HG03442 (cell line): ENCODE measurements at regions not wholly inside any gene's neighbourhood (a gene's known extent, or its start where the extent isn't known, plus 50 kb on each side); places are given as distances from the start of the nearest gene placed in this dataset.
"Not testable (repeated sequence)": the region's sequence is repeated elsewhere in the genome, so short reads cannot be mapped to it uniquely, and the experiment has no call there.

Source experiments
- ATAC-seq: cut with Tn5 transposase; IDR thresholded peaks from one replicate; pipeline ENCODE4 v1.9.1; 2021; ENCODE audit warnings: mild to moderate bottlenecking, moderate library complexity; ENCODE audit not compliant: unreplicated experiment

DNA sequence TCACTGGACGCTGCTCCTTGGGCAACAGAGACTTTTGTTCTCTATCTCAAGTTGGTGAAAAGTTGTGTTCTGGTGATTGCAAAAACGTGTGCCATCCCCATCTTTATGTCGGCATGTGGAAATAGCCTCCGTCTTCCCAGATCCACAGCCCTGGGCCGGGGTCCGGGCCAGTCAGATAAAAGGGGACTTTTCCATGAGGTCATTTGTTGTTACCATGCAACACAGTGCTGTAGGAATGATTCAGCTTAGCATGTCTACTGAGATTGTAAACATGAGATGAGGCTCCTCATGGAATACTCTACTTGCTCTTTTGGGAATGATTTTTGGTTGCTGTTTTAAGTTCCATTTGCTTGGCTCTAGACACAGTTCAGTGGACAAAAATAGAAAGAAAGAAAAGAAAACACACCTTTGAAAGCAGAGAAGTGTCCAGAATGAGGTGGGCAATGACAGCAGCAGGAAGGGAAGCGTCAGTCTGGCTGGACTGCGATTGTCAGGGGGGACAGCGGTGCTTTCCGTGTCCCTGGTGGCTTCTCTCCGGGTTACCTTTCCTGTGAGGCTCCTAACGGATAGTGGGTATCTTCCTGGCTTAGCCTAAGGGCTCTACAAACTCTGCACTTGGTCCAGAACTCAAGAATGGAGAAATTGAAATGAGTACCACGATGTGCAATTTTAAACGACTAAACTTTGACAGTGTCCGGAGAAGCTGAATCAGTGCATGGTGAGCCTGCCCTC, 91.6 kb downstream of the TEX29 start:
- no peak for ATAC-seq

DNA sequence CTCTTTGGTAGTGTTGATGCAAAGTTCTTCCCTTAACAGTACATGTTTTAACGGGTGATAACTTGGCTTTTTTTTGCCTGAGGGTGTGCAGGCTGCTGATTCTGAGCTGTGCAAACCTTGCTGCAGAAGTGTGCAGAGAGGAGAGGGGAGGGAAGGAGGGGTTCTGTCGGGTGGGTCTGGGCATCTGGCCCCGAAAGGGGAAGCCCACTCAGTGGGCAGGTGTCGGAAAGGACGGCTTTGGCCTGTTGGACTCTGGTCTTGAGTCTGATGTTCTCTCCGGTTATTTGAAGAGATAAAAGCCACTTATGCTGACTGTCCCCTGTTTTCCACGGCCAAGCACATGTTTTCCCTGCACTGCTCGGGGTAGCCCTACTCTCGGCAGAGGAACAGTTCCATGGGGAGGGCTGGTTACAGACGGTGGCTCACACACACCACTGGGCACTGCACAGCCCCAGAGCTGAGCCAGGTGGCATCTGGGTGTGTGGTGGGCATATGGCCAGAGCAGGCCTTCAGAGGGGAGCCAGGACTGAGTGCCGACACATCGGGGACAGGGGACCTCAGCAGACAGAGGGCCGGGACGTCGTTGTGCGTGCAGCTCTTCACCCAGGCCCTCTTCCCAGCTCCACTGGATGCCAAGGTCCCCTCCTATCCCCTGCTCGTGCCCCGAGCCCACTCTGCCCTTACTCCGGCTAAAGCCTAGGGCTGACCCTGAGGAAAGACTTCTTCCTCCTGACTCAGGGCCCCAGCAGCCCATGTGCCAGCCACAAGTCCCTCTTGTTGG, 93.2 kb downstream of the TEX29 start:
- no peak for ATAC-seq

DNA sequence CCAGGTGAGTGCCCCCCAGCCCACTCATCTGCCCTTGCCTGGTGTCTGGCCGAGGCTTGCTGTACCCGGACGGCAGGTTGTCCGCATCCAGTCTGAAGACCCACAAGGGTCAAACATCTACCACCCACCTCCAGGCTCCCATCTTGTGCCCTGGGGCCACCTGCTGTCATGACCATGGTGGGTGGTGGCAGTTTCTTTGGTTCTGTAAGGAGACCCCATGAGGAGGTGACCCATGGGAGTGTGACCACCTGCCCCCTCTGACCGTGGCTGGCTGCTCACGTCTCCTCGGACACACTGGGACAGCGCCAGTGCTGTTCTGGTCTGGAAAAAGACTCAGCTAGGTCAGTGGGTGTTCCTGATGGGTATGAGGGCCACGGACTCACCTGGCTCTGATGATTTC, 93.9 kb downstream of the TEX29 start:
- ATAC-seq: no peak

GRCh38 chr13:111415246-111415645, 94.8 kb downstream of the TEX29 start:
- no peak for ATAC-seq

- no peak for ATAC-seq
Measured at GRCh38 chr13:111415765-111416164, 95.3 kb downstream of the TEX29 start.

DNA sequence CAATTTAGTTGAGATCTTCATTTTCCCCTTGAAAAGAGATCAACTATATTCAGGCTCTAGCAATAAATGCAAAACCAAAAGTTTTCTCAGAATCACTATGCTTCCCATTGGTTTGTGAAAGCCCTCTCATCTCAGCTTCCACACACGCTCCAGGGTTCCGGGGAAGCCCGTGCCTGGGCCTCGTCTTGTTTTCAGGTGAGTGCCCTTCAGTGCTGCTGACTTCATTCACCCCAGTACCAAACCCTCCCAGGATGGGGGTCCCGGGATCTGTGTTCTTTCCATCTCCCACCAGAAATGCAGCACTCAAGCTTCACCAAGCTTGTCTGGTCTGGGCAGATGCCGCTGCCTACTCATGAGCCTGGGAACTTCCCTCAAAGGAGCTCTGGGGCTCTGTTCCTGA, 97.7 kb downstream of the TEX29 start:
- no peak for ATAC-seq

DNA sequence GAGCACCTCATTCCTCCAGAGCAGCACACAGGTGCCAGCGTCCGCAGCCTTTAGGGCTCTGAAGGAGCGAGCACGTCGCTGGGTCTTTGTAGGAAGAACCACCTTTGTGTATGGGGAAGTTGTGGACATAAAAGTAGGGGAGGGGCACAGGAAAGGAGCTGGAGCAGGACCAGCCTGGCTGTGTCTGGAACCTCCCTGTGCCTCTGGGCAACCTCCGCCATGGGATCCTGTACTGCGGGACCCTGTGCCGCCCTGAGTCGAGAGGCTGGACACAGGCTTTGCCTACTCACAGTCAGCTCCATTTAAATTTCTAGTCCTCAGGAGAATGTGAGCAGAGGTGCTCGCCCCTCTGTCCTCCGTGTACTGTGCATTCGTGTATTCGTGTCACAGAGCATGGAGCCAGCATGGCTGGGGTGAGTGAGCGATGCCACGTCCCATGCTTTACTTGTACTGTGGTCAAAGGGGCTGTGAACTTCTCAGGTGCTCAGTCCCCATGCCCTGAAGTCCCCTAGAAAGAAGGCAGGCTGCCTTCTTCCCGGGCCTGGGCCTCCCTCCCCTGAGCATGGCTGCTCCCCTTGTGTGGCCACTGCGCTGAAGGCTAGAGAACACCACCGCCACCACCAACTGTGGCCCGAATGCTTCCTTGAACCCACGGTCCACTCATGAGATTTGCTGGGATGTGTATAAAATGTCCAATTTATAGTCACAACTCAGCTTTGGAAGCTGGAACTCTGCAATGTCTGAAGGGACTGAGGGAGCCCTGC, 99.9 kb downstream of the TEX29 start:
- no peak for ATAC-seq

- no peak for ATAC-seq
Measured at GRCh38 chr13:111421216-111421615, 100.8 kb downstream of the TEX29 start.

- no peak for ATAC-seq
Measured at GRCh38 chr13:111422348-111422747, 101.9 kb downstream of the TEX29 start.

DNA sequence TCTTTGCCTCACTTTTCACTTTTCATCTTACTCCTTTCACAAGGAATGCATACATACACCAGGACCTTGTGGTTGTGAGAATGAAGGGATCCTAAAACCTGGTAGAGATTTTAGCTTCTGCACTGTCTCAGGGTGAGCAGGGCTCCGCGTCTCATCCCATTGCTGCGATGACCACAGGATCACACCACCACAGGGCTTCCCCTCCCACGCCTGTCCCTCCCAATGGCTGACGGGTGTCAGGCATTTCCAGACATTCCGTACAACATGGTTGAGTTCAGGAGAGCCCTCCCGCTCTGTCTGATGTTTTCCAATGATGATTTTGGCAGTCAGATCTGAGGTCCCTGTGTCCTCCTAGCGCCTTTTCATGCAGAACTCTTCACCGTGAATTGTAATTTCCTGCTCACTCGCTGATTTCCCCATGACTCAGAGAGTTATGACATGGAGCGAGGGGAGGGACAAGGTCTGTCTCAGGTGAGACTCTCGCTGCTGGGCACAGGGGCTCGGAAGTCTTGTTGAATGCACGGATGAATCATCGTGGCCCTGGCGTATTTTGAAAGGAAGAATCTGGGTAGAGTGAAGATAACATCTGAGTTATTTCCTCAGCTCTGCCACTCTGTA, 102.8 kb downstream of the TEX29 start:
- no peak for ATAC-seq

DNA sequence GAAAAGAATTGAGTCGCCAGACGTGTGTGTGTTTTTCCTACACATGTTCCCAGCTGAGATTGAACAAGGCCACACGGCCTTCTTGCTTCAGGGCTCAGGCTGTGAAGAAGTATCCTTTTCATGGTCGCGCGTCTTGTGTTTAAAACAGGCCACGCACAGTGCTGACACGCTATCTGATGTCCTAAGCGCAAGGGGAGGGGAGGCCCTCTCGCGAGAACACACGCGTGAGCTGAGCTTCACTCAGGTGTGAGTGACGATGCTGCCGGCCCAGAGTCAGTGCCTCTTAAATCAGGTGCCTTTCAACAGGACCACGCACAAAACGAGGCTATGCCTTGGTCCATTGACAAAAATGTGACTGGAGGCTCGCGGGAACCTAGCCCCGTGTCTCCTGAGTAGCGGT, 103.7 kb downstream of the TEX29 start:
- no peak for ATAC-seq

DNA sequence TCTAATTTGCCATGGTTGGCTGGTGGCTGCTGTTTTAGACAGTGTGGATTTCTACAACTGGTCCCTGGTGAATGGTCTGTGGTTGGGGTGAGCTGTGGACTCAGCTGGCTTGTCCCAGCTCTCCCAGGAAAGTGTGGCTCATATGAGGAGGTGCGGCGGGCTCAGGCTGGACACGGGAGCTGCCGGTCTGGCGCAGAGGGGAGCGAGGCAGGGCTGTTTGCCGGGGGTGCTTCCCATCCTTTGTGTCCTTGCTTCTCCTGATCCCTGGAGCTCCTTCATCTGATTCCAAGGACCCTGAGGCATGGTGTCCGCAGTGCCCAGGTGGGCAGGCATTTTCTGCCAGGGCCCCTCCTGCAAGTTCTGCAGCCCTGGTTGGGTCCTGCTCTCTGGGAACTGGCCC, 104.9 kb downstream of the TEX29 start:
- no peak for ATAC-seq

DNA sequence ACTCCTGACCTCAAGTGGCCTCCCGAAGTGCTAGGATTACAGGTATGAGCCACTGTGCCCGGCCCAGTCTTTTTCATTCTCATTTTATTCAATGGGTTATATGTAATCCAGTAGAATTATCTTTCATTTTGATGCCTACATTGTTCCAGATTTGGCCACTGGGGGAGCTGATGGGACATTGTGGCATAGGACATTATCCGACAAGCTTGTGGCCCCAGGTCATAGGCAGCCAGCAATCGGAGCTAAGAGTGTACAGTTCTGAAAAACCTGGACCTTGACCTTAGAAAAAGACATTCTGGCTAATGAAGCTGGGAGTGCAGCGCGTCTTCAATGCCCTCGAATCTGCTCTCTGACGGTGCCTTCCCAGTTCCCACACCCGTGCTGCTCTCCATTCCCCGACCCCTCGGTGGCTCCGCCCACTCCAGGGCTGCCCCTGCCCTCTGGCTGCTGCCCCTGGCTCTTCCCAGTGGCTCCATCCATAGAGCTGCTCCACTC, 108.7 kb downstream of the TEX29 start:
- ATAC-seq: peak; percentile 72

GRCh38 chr13:111431206-111431605, 110.8 kb downstream of the TEX29 start:
- no peak for ATAC-seq

DNA sequence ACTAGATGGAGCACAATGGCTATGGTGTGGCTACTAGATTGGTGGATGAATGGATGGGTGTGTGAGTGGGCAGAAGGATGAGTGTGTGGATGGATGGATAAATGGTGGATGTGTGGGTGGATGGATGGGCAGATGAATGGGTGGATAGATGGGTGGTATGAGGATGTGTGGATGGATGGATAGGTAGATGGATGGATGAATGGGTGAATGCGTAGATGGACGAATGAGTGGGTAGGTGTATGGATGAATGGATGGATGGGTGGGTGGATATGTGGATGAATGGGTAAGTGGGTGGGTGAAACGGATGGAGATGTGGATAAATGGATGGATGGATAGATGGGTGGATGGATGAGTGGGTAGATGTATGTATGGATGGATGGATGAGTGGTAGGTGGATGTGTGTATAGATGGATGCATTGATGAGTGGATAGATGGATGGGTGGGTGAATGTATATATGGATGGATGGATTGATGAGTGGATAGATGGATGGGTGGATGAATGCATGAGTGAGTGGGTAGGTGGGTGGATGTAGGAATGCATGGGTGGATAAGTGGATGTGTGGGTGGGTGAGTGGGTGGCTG, 114.2 kb downstream of the TEX29 start:
- ATAC-seq: no peak

DNA sequence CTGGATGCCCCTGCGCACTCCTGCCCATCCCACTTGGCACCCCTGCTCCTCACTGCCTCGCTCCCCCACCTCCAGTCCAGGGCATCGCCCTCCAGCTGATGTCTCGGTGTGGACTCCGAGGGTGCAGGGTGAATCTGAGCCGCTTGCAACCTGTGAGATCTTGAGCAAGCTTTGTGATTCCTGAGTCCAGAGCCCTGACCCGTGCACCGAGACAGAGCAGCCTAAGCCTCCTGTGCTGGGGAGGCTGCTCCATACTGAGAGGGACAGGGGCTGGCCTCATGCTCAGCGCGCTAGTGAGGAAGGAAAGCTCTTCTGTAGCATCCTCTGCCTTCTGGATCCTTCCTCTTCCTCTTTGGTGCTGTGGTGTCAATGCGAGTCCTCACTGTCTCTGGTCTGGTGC, 116.0 kb downstream of the TEX29 start:
- no peak for ATAC-seq

GRCh38 chr13:111437417-111437816, 117.0 kb downstream of the TEX29 start:
- ATAC-seq: no peak

DNA sequence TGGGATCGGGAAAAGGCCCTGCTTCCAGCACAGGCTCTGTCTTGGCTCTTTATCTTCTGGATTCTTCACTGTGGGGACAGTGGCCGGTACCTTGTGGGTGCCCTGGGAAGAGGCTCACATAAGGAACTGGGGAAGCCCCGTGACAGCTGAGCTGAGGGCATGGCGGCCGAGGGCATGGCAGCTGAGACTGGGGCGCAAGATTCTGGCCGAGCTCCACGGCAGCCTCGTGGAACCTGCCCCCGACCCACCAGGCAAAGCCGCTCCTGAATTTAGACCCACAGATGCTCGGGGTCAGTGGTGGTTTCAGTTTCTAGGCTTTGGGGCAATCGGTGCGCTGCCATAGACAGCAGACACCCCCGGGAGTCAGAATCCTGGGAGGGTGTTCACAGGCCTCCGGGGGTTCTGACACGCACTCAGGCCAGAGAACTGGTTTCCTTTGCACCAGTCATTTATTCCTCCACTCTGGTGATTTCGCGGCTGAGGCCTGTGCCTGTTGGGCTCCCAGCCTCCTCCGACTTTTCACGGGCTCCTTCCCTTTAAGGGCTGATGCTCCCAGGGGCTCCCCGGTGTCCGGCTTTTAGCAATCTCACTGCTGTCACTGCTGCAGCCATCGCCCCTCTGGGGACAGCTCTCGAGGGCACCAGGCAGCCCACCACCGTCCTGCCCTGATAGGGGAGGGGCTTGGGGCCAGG, 117.6 kb downstream of the TEX29 start:
- no peak for ATAC-seq

DNA sequence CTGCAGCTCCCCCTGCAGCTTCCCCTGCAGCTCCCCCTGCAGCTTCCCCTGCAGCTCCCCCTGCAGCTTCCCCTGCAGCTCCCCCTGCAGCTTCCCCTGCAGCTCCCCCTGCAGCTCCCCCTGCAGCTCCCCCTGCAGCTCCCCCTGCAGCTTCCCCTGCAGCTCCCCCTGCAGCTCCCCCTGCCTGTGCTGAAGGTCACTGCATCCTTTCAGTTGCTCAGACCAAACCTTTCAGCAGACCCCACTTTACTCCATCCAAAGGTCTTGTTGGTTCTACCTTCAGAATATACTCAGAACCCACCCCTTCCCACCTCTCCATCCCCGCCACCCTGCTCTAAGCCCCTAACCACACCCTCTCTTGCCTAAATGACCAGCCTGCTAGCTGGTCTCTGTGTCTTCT, 120.0 kb downstream of the TEX29 start:
- not testable (repeated sequence) for ATAC-seq

GRCh38 chr13:111443981-111444380, 123.5 kb downstream of the TEX29 start:
- no peak for ATAC-seq
